GM19239 (cell line): ENCODE measurements at regions not wholly inside any gene's neighbourhood (a gene's known extent, or its start where the extent isn't known, plus 50 kb on each side); places are given as distances from the start of the nearest gene placed in this dataset.

Experiments
- DNase-seq: peaks from one replicate; pipeline ENCODE4 v3.0.0; 2011; ENCODE audit warnings: low spot score; ENCODE audit not compliant: insufficient read length
- FAIRE-seq: peaks from 2 replicates; lab custom pipeline; 2011; peaks lifted over from hg19 to GRCh38; lab: Jason Lieb, UNC

- no peak for DNase-seq
- no peak for FAIRE-seq
Measured at GRCh38 chr12:69091442-69092017, 147.8 kb upstream of the CPSF6 start.

- FAIRE-seq, result no peak
- no peak for DNase-seq
Measured at GRCh38 chr12:69092137-69092536, 147.2 kb upstream of the CPSF6 start.

GRCh38 chr12:69094606-69095216 lies 144.7 kb upstream of the CPSF6 start:
- no peak for FAIRE-seq
- DNase-seq, result no peak

GRCh38 chr12:69095765-69096477 lies 143.4 kb upstream of the CPSF6 start:
- FAIRE-seq, result no peak

GRCh38 chr12:69096669-69097335 lies 142.6 kb upstream of the CPSF6 start:
- no peak for DNase-seq
- no peak for FAIRE-seq

More at GRCh38 chr12:69095765-69096477, 143.4 kb upstream of the CPSF6 start:
- no peak for DNase-seq

- FAIRE-seq (no peak), DNase-seq (no peak)
Measured at GRCh38 chr12:69097619-69098368, 141.6 kb upstream of the CPSF6 start.

- FAIRE-seq, result no peak
- no peak for DNase-seq
Measured at GRCh38 chr12:69099201-69099837, 140.1 kb upstream of the CPSF6 start.

GRCh38 chr12:69101505-69101904 lies 137.9 kb upstream of the CPSF6 start:
- FAIRE-seq, result no peak
- no peak for DNase-seq

- FAIRE-seq (no peak), DNase-seq (no peak)
Measured at GRCh38 chr12:69102856-69103255, 136.5 kb upstream of the CPSF6 start.

GRCh38 chr12:69105101-69105962 lies 134.0 kb upstream of the CPSF6 start:
- FAIRE-seq (no peak), DNase-seq (no peak)

GRCh38 chr12:69106482-69107118 lies 132.8 kb upstream of the CPSF6 start:
- DNase-seq (no peak), FAIRE-seq (no peak)

GRCh38 chr12:69107541-69107940 lies 131.8 kb upstream of the CPSF6 start:
- no peak for DNase-seq
- no peak for FAIRE-seq

GRCh38 chr12:69108037-69108436 lies 131.3 kb upstream of the CPSF6 start:
- DNase-seq (no peak), FAIRE-seq (no peak)

- FAIRE-seq (no peak), DNase-seq (no peak)
Measured at GRCh38 chr12:69112616-69113015, 126.8 kb upstream of the CPSF6 start.

- no peak for FAIRE-seq
- no peak for DNase-seq
Measured at GRCh38 chr12:69115099-69115498, 124.3 kb upstream of the CPSF6 start.

- no peak for FAIRE-seq
- no peak for DNase-seq
Measured at GRCh38 chr12:69115951-69116350, 123.4 kb upstream of the CPSF6 start.

GRCh38 chr12:69117566-69118266 lies 121.7 kb upstream of the CPSF6 start:
- FAIRE-seq (no peak), DNase-seq (no peak)

- FAIRE-seq, result no peak
- no peak for DNase-seq
Measured at GRCh38 chr12:69118516-69118915, 120.9 kb upstream of the CPSF6 start.
